ENCODE measurements at regions not wholly inside any gene's neighbourhood (a gene's known extent, or its start where the extent isn't known, plus 50 kb on each side); places are given as distances from the start of the nearest gene placed in this dataset.

DNA sequence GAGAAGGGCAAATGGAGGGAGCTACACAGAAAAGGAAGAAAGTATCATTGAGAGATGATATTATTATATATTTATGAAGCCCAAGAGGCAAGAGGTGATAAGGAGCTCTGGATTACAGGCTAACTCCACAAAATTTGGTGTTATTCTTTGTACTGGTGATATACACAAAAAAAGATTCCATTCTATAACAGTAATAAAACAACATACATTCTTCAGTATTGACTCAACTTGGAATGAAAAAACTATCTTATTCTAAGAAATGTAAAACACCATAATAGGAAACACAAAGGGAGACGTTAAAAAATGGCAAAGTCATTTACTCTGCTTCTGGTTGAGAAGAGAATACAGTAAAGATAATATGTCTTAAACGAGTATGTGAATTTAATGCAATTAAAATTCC, 99.4 kb downstream of the TEX35 start:
- 77 to 88% methylated on average over 2 of the region's 2 CpGs for WGBS, 2 donors
- H3K27me3 ChIP-seq = no peaks in the 10 kb centered on the region

DNA sequence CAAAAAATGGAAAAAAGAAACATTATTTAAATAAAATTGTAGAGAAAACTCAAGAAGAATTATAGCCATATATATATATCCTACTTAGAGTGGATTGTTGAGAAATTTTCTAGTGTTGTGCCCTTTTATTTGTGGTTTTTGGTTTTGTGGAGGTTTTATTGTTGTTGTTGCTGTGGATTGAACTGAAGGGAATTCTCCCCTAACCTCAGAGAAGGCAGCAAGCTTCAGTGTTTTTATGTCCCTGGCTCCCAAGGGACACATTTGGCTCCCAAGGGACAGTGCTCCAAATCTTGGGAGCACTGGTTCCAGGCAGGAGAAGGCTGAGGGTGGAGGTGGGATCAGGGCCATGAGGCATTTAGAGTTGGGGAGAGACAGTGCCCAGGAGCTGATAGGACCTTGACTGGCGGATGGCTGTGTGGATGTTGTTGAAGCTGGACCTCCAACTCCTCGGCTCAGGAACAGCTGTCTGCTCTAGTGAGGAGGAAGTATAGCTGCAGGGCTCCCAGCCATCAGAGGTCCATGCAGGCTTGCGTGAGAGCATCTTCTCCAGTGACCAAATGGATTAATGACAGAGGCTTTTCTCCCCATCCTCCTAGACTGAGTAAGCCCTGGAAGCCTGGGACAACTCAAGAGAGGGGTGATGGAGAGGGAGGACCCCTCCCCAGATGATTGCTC, 100.5 kb downstream of the TEX35 start:
- DNase-seq = no peak
- no peaks in the 10 kb centered on the region for H3K4me1 ChIP-seq
- H3K9me3 ChIP-seq = no peaks in the 10 kb centered on the region
- TF ChIP-seq POLR2A (IDR thresholded peaks at IDR 0.05) = no peak
- TF ChIP-seq, protein P1, sequence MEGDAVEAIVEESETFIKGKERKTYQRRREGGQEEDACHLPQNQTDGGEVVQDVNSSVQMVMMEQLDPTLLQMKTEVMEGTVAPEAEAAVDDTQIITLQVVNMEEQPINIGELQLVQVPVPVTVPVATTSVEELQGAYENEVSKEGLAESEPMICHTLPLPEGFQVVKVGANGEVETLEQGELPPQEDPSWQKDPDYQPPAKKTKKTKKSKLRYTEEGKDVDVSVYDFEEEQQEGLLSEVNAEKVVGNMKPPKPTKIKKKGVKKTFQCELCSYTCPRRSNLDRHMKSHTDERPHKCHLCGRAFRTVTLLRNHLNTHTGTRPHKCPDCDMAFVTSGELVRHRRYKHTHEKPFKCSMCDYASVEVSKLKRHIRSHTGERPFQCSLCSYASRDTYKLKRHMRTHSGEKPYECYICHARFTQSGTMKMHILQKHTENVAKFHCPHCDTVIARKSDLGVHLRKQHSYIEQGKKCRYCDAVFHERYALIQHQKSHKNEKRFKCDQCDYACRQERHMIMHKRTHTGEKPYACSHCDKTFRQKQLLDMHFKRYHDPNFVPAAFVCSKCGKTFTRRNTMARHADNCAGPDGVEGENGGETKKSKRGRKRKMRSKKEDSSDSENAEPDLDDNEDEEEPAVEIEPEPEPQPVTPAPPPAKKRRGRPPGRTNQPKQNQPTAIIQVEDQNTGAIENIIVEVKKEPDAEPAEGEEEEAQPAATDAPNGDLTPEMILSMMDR (IDR thresholded peaks at IDR 0.05) = no peak
- no peaks in the 10 kb centered on the region for H3K27me3 ChIP-seq
- H3K27ac ChIP-seq = no peak overlapping the region
- intact Hi-C loops (cut with DNase I; ENCODE audit: low total_unique reads) = no loop called here
- no peak overlapping the region for H3K4me3 ChIP-seq
- 65 to 83% methylated on average over 3 of the region's 3 CpGs for WGBS, 2 donors
- H3K36me3 ChIP-seq (ENCODE audit: low read depth, missing control alignments) = no peaks in the 10 kb centered on the region

More for the DNA sequence above, 99.4 kb downstream of the TEX35 start:
- Histone ChIP-seq H3K36me3 (ENCODE audit: low read depth, missing control alignments) (no peaks in the 10 kb centered on the region), H3K27ac (no peak overlapping the region), H3K4me3 (no peak overlapping the region), H3K9me3 (no peaks in the 10 kb centered on the region), H3K4me1 (no peaks in the 10 kb centered on the region)
- intact Hi-C loops (cut with DNase I; ENCODE audit: low total_unique reads) = no loop called here
- TF ChIP-seq, protein P1 (IDR thresholded peaks at IDR 0.05) = no peak
- TF ChIP-seq POLR2A (IDR thresholded peaks at IDR 0.05) = no peak
- no peak for DNase-seq

DNA sequence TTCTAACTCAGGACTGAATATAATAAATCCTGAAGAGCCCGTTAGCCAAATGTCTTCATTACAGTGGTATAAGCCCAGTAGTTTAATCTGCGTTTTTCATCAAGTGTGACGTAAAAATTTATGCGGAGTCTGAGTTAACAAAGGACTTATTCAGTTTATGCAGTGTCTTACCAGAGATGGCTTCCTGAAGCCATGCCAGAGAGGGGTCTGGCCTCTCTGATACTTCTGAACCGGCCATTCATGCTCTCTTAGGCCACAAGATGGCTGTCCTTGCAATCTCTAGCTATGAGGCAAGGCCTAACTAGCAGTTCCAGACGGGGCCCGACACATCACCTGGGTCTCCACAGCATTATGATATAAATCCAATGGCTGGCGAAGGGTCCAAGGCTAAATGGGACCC, 101.4 kb downstream of the TEX35 start:
- DNase-seq = no peak
- 88 to 96% methylated on average over 8 of the region's 8 CpGs for whole genome bisulfite sequencing, 2 donors
- Histone ChIP-seq H3K4me1 (no peaks in the 10 kb centered on the region), H3K27me3 (no peaks in the 10 kb centered on the region), H3K36me3 (ENCODE audit: low read depth, missing control alignments) (no peaks in the 10 kb centered on the region), H3K27ac (no peak overlapping the region), H3K9me3 (no peaks in the 10 kb centered on the region), H3K4me3 (no peak overlapping the region)
- intact Hi-C loops (cut with DNase I; ENCODE audit: low total_unique reads) = no loop called here
- TF ChIP-seq, protein P1 (IDR thresholded peaks at IDR 0.05) = no peak
- TF ChIP-seq POLR2A (IDR thresholded peaks at IDR 0.05) = no peak

DNA sequence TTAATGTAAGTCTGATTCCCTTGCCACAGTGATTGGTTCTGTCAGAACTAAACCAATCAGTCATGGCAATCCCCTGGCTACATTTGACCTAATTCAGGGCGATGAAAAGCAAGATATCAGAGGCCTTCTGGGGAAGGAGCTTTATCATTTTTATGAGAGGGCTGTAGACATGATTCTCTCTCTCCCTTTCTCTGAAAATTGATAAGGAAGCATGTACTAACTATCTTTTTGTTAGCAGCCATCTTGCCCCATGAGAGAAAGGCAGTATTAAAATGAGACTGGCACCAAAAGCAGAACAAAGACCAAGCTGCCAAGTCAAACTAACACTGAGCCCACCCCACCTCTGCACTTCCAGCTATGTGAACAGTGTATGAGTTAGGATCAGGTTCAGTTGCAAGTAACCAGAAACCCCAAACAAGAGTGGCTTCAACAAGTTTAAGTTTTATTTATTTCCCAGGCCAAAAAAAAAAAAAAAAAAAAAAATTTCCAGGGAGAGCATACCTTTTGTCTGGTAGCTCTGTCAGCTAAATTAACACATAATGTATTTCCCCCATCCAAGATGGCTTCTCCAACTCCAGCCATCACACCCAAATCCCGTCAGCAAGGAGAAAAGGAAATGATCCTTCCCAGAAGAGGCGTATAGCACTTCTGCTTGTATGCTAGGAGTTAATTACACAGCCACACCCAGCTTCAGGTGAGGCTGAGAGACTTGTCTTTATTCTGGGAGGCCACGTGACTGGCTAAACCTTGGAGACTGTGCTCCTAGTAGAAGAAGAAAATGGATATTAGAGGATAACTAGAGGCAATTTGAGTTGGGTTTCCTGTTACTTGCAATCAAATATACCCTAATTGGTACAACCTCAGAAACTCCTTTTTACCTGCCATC, 105.8 kb upstream of the RALGPS2 start:
- H3K27me3 ChIP-seq = no peaks in the 10 kb centered on the region
- no peaks in the 10 kb centered on the region for H3K36me3 ChIP-seq (ENCODE audit: low read depth, missing control alignments)
- WGBS, 2 donors = 89 to 94% methylated on average over 4 of the region's 4 CpGs
- H3K27ac ChIP-seq = no peak overlapping the region
- TF ChIP-seq POLR2A (IDR thresholded peaks at IDR 0.05) = no peak
- TF ChIP-seq, protein P1 (IDR thresholded peaks at IDR 0.05) = no peak
- intact Hi-C loops (cut with DNase I; ENCODE audit: low total_unique reads) = no loop called here
- no peak overlapping the region for H3K4me3 ChIP-seq
- no peaks in the 10 kb centered on the region for H3K4me1 ChIP-seq
- no peak for DNase-seq
- H3K9me3 ChIP-seq = no peaks in the 10 kb centered on the region

Measured in testis (tissue), 2 donors.